Chondrocyte (in vitro differentiated cells): ENCODE measurements at regions not wholly inside any gene's neighbourhood (a gene's known extent, or its start where the extent isn't known, plus 50 kb on each side); places are given as distances from the start of the nearest gene placed in this dataset.

Source experiments
- DNase-seq: peaks from one replicate; pipeline ENCODE4 v3.0.0; 2021; ENCODE audit warnings: mixed read lengths, low spot score
- H3K27ac Mint-ChIP-seq: one replicate; pipeline ENCODE4 v1.8.0; 2021; ENCODE audit warnings: mild to moderate bottlenecking, moderate library complexity, mixed read lengths; ENCODE audit not compliant: unreplicated experiment
- H3K27me3 Mint-ChIP-seq: 2 replicates; pipeline ENCODE4 v1.8.0; 2021; ENCODE audit warnings: low read depth, mixed read lengths
- H3K36me3 Mint-ChIP-seq: 2 replicates; pipeline ENCODE4 v1.8.0; 2021; ENCODE audit warnings: low read depth, mixed read lengths
- H3K4me1 Mint-ChIP-seq: 2 replicates; pipeline ENCODE4 v1.8.0; 2021; ENCODE audit warnings: low read depth, mild to moderate bottlenecking, mixed read lengths
- H3K4me3 Mint-ChIP-seq: one replicate; pipeline ENCODE4 v1.8.0; 2021; ENCODE audit warnings: mild to moderate bottlenecking, moderate library complexity, mixed read lengths; ENCODE audit not compliant: unreplicated experiment
- H3K9me3 Mint-ChIP-seq: 2 replicates; pipeline ENCODE4 v1.8.0; 2021; ENCODE audit warnings: low read depth, mixed read lengths
- TF ChIP-seq, protein P1 (sequence below): fragments of 200-600 bp; sonication (generic); IDR thresholded peaks from 2 replicates; pipeline ENCODE4 v1.5.0; 2021; ENCODE audit warnings: antibody characterized with exemption, mild to moderate bottlenecking, moderate library complexity

DNA sequence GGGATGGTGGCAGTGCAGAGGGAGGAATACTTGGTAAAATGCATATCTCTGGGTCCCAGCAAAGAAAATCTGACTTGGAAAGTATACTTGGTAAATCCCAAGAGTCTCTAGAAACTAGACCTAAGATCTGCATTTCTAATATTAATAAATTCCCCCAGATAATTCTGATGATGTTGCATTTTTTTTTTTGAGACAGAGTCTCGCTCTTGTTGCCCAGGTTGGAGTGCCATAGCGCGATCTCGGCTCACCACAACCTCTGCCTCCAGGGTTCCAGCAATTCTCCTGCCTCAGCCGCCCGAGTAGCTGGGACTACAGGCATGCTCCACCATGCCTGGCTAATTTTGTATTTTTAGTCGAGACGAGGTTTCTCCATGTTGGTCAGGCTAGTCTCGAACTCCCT lies 97.9 kb upstream of the ANK3 start:
- peaks cover 5% of the 10 kb centered on the region for H3K27me3 Mint-ChIP-seq

DNA sequence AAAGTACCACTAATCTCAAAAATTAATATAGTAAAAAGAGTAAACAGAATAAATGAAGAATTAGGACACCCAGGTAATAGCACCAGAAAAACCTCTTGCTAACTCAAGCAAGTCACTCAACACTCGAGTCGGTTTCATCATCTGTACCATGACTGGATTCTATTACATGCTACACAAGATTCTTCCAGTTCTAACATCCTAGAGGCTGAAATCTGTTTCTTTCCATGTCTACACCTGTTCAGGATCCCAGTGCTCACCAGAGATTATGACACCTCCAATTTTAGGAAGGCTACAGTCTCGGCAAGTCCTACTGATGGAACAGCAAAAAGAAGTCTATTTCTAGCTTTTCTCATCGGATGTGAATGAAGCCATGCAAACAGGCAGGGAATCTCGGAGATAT lies 95.3 kb upstream of the ANK3 start:
- Mint-ChIP-seq H3K9me3 (no peaks in the 10 kb centered on the region), H3K27me3 (peaks cover 3% of the 10 kb centered on the region), H3K36me3 (no peaks in the 10 kb centered on the region), H3K27ac (no peak overlapping the region), H3K4me3 (no peak overlapping the region), H3K4me1 (peaks cover 22% of the 10 kb centered on the region)
- DNase-seq = no peak
- TF ChIP-seq, protein P1, sequence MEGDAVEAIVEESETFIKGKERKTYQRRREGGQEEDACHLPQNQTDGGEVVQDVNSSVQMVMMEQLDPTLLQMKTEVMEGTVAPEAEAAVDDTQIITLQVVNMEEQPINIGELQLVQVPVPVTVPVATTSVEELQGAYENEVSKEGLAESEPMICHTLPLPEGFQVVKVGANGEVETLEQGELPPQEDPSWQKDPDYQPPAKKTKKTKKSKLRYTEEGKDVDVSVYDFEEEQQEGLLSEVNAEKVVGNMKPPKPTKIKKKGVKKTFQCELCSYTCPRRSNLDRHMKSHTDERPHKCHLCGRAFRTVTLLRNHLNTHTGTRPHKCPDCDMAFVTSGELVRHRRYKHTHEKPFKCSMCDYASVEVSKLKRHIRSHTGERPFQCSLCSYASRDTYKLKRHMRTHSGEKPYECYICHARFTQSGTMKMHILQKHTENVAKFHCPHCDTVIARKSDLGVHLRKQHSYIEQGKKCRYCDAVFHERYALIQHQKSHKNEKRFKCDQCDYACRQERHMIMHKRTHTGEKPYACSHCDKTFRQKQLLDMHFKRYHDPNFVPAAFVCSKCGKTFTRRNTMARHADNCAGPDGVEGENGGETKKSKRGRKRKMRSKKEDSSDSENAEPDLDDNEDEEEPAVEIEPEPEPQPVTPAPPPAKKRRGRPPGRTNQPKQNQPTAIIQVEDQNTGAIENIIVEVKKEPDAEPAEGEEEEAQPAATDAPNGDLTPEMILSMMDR = no peak

More for the DNA sequence above, 97.9 kb upstream of the ANK3 start:
- Mint-ChIP-seq H3K4me3 (no peak overlapping the region), H3K36me3 (no peaks in the 10 kb centered on the region), H3K9me3 (peaks cover 8% of the 10 kb centered on the region), H3K27ac (no peak overlapping the region), H3K4me1 (peaks cover 8% of the 10 kb centered on the region)
- no peak for DNase-seq
- TF ChIP-seq, protein P1 = no peak

DNA sequence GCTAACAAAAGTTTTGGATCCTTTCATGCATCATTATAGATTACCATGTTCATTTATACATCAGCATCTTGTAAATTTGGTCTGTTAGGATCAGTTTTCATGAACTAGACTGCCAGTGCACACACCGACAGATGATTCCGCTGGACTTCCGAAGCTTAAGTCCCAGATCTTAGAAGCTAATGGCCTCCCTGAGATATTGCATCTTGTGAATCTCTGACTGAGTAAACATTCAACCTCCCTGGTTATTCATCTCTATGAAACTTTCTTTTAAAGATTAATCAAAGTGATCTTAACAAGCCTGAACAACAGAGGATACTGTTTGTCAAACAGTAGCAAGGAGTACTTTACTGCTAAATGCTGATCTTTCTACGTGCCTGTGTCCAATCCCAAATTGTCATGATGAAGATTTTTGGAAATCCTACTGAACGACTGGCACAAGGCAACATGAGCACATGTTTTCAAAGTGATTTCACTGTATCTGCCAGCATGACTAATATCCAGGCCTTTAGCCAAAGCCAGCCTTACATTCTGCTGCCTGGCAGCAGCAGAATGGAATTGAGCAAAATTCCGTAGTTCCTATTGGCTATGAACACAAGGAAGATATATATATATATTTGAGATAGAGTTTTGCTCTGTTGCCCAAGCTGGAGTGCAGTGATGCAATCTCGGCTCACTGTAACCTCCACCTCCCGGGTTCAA lies 91.3 kb upstream of the ANK3 start:
- no peak for DNase-seq
- Mint-ChIP-seq H3K4me1 (peaks cover 22% of the 10 kb centered on the region), H3K4me3 (no peak overlapping the region), H3K36me3 (no peaks in the 10 kb centered on the region), H3K9me3 (no peaks in the 10 kb centered on the region), H3K27me3 (peaks cover 3% of the 10 kb centered on the region), H3K27ac (peak overlapping the region; percentile 85)
- TF ChIP-seq, protein P1 = no peak

DNA sequence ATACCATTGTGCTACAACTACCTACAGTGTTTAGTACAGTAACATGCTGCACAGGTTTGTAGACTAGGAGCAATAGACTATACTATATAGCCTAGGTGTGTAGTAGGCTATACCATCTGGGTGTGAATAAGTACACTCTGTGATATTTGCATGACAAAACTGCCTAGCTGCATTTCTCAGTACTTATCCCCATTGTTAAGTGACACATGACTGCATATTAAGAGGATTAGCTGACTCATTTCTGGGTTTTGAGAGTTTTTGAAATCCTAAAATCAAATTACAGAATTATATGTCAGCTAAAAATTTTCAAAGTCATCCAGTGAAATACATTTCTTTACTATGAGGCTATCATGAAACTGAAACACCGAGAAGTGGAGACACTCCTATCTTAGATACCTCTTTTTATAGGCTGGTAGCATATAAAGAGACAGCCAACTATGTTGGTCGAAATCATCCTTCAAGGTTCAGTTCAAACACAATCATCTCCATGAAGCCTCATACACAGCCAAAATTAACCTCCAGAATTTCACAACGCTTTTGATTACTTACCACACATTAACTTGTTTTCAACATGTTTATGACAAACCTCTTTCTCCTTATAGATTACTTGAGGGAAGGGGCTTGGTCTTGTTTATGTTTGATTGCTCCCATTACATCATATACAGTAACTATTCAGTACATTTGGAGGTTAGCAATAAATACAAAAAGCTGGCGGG lies 89.8 kb upstream of the ANK3 start:
- Mint-ChIP-seq H3K27me3 (peaks cover 3% of the 10 kb centered on the region), H3K4me1 (peaks cover 22% of the 10 kb centered on the region), H3K4me3 (no peak overlapping the region), H3K36me3 (no peaks in the 10 kb centered on the region), H3K27ac (peak overlapping the region; percentile 20), H3K9me3 (no peaks in the 10 kb centered on the region)
- DNase-seq = no peak
- TF ChIP-seq, protein P1 = no peak

DNA sequence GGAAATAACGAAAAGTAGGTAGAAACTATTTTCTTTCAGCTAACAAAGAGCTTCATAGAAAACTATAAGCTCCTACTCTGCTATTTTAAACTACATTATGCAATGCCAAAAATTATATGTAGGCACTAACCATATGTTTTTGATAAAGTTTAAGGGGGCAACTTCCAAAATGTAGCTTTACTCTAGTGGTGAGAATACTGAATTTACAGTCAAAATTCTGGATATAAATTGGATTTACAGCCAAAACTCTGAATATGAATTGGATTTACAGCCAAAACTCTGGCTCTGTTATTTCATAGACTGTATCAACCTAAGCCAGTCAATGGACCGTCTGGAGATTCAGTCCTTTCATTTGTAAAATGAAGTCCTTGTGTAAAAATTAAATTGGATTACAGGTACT lies 86.8 kb upstream of the ANK3 start:
- DNase-seq = no peak
- H3K4me3 Mint-ChIP-seq = no peak overlapping the region
- TF ChIP-seq, protein P1 = no peak
- H3K27me3 Mint-ChIP-seq = peaks cover 3% of the 10 kb centered on the region
- H3K36me3 Mint-ChIP-seq = no peaks in the 10 kb centered on the region
- H3K9me3 Mint-ChIP-seq = no peaks in the 10 kb centered on the region
- no peak overlapping the region for H3K27ac Mint-ChIP-seq
- peaks cover 17% of the 10 kb centered on the region for H3K4me1 Mint-ChIP-seq
